GM23338 (cell line): ENCODE measurements at regions not wholly inside any gene's neighbourhood (a gene's known extent, or its start where the extent isn't known, plus 50 kb on each side); places are given as distances from the start of the nearest gene placed in this dataset.

Source experiments
- ATAC-seq: fragments of 200-7000 bp; cut with Tn5 transposase; 3 replicates; pipeline ENCODE4 v1.9.1; 2020
- DNase-seq: peaks from one replicate; pipeline ENCODE4 v3.0.0-alpha.2; 2015; ENCODE audit warnings: low spot score
- H2AFZ ChIP-seq: fragments of 200-600 bp; sonication (generic); 2 replicates; pipeline ENCODE4 v1.8.0; 2016; ENCODE audit warnings: antibody characterized with exemption, mild to moderate bottlenecking, moderate library complexity
- H3F3A ChIP-seq: fragments of 200-600 bp; sonication (generic); replicated peaks from 2 replicates; pipeline ENCODE4 v1.8.0; 2017; ENCODE audit warnings: antibody characterized with exemption, mixed run types, low read depth
- H3K27ac ChIP-seq: fragments of 200-600 bp; sonication (generic); 2 replicates; pipeline ENCODE4 v1.6.1; 2016; ENCODE audit warnings: low read depth
- H3K27me3 ChIP-seq: fragments of 200-600 bp; sonication (generic); 2 replicates; pipeline ENCODE4 v1.8.0; 2016; ENCODE audit warnings: mild to moderate bottlenecking, mixed run types, moderate library complexity; ENCODE audit not compliant: insufficient read depth
- H3K36me3 ChIP-seq: fragments of 200-600 bp; sonication (generic); 2 replicates; pipeline ENCODE4 v1.8.0; 2016; ENCODE audit warnings: mild to moderate bottlenecking; ENCODE audit not compliant: insufficient read depth
- H3K4me1 ChIP-seq: fragments of 200-600 bp; sonication (generic); 2 replicates; pipeline ENCODE4 v1.8.0; 2016; ENCODE audit warnings: mild to moderate bottlenecking, moderate library complexity; ENCODE audit not compliant: insufficient read depth
- H3K4me2 ChIP-seq: fragments of 200-600 bp; sonication (generic); 2 replicates; pipeline ENCODE4 v1.7.1; 2017; ENCODE audit warnings: mixed run types
- H3K4me3 ChIP-seq: fragments of 200-600 bp; sonication (generic); 2 replicates; pipeline ENCODE4 v1.6.1; 2016; ENCODE audit warnings: mixed run types
- H3K79me2 ChIP-seq: fragments of 200-600 bp; sonication (generic); replicated peaks from 2 replicates; pipeline ENCODE4 v1.8.0; 2017; ENCODE audit warnings: mild to moderate bottlenecking; ENCODE audit not compliant: insufficient read depth
- H3K9me2 ChIP-seq: fragments of 200-600 bp; sonication (generic); 2 replicates; pipeline ENCODE4 v1.8.0; 2017; ENCODE audit not compliant: insufficient read depth
- H4K20me1 ChIP-seq: fragments of 200-600 bp; sonication (generic); replicated peaks from 2 replicates; pipeline ENCODE4 v1.8.0; 2017; ENCODE audit warnings: mild to moderate bottlenecking; ENCODE audit not compliant: insufficient read depth
- H3K27ac Mint-ChIP-seq: 2 replicates; pipeline ENCODE4 v1.8.0; 2020; ENCODE audit warnings: inconsistent platforms, mild to moderate bottlenecking, moderate library complexity, mixed read lengths
- H3K27me3 Mint-ChIP-seq: 3 replicates; pipeline ENCODE4 v1.8.0; 2022; ENCODE audit warnings: low read depth, mild to moderate bottlenecking, moderate library complexity, mixed read lengths, inconsistent platforms; ENCODE audit not compliant: insufficient read depth, poor library complexity
- H3K36me3 Mint-ChIP-seq: 3 replicates; pipeline ENCODE4 v1.8.0; 2021; ENCODE audit warnings: low read depth, mild to moderate bottlenecking, inconsistent platforms, moderate library complexity, mixed read lengths
- H3K4me1 Mint-ChIP-seq: 3 replicates; pipeline ENCODE4 v1.8.0; 2020; ENCODE audit warnings: mild to moderate bottlenecking, inconsistent platforms, mixed read lengths
- H3K4me3 Mint-ChIP-seq: 3 replicates; pipeline ENCODE4 v1.8.0; 2021; ENCODE audit warnings: moderate library complexity, mild to moderate bottlenecking, inconsistent platforms, mixed read lengths
- H3K9me3 Mint-ChIP-seq: 3 replicates; pipeline ENCODE4 v1.8.0; 2020; ENCODE audit warnings: moderate library complexity, mild to moderate bottlenecking, inconsistent platforms, mixed read lengths
- CREB1 ChIP-seq: fragments of 250-450 bp; sonication (Bioruptor Pico); IDR thresholded peaks from 2 replicates; pipeline ENCODE4 v1.5.0; 2020; ENCODE audit warnings: low read depth, mild to moderate bottlenecking, moderate library complexity
- CTCF ChIP-seq, 2 experiments: fragments of 200-600 bp in 1 of 2; sonication (generic) in 1 of 2; conservative IDR thresholded peaks; 2 replicates each; pipeline versions ENCODE4 v1.5.1 to v1.6.1; 2016 to 2017; ENCODE audit warnings: antibody characterized with exemption in 2 of 2, low read depth in 2 of 2, mild to moderate bottlenecking in 2 of 2, moderate library complexity in 1 of 2
- ETS1 ChIP-seq: IDR thresholded peaks from 2 replicates; pipeline ENCODE4 v1.6.1; 2016; ENCODE audit warnings: antibody characterized with exemption
- EZH2 ChIP-seq: fragments of 200-600 bp; sonication (generic); IDR thresholded peaks from one replicate; pipeline ENCODE4 v1.8.0; 2017; ENCODE audit warnings: antibody characterized with exemption, mild to moderate bottlenecking, low read depth; ENCODE audit not compliant: unreplicated experiment
- EZH2phosphoT487 ChIP-seq: fragments of 200-600 bp; sonication (generic); IDR thresholded peaks from one replicate; pipeline ENCODE4 v1.8.1; 2018; ENCODE audit warnings: antibody characterized with exemption; ENCODE audit not compliant: unreplicated experiment
- JUNB ChIP-seq: IDR thresholded peaks from one replicate; pipeline ENCODE4 v1.6.1; 2016; ENCODE audit warnings: antibody characterized with exemption; ENCODE audit not compliant: unreplicated experiment
- NANOG ChIP-seq: IDR thresholded peaks from 2 replicates; pipeline ENCODE4 v1.6.1; 2016; ENCODE audit warnings: antibody characterized with exemption, borderline replicate concordance
- POLR2AphosphoS5 ChIP-seq: IDR thresholded peaks from 2 replicates; pipeline ENCODE4 v1.6.1; 2016; ENCODE audit warnings: antibody characterized with exemption, low read depth
- ZNF114 ChIP-seq: fragments of 250-450 bp; sonication (Bioruptor Pico); IDR thresholded peaks from 2 replicates; pipeline ENCODE4 v1.5.0; 2020; ENCODE audit warnings: mild to moderate bottlenecking, moderate library complexity
- ZNF331 ChIP-seq: fragments of 250-450 bp; sonication (Bioruptor Pico); IDR thresholded peaks from 2 replicates; pipeline ENCODE4 v1.5.0; 2020; ENCODE audit warnings: low read depth, mild to moderate bottlenecking, moderate library complexity
- ZNF462 ChIP-seq: fragments of 250-450 bp; sonication (Bioruptor Pico); IDR thresholded peaks from 2 replicates; pipeline ENCODE4 v1.5.0; 2020; ENCODE audit warnings: mild to moderate bottlenecking, moderate library complexity

DNA sequence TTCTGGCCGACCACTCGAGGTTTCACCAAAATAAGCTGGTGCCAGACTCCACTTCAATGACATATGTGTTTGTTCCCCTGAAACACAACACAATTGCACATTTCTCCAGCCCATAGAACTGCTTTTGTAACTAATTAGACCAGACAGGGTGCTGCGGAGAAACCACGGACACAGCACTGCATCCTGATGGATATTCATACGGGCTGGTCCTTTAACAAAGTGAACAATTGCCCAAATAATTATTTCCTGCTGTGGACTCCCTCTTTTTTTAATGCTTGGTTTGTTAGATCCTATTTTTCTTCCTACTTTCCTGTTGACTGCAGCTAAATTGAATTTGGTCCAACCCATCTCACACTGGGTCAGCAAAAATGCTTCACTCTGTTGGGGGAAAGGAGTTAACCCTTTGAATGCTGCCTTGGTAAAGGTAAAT is 198.6 kb upstream of the BMPER start:
- H3K4me2 ChIP-seq = peak overlapping the region; percentile 29
- ATAC-seq = no peak

More for the DNA sequence above, 198.6 kb upstream of the BMPER start:
- Mint-ChIP-seq H3K27ac (no peak overlapping the region), H3K4me3 (no peak overlapping the region), H3K36me3 (peaks cover 13% of the 10 kb centered on the region), H3K27me3 (peaks cover 11% of the 10 kb centered on the region), H3K4me1 (peaks cover 53% of the 10 kb centered on the region), H3K9me3 (peaks cover 13% of the 10 kb centered on the region)
- H3K4me3 ChIP-seq = no peak overlapping the region
- H3K27me3 ChIP-seq = peaks cover 17% of the 10 kb centered on the region
- DNase-seq = no peak
- no peak overlapping the region for H2AFZ ChIP-seq
- H3K27ac ChIP-seq = no peak overlapping the region
- H3K36me3 ChIP-seq = no peaks in the 10 kb centered on the region; the same call in 1 of the 2 replicates
- H3F3A ChIP-seq = no peaks in the 10 kb centered on the region
- no peaks in the 10 kb centered on the region for H3K9me2 ChIP-seq
- H3K4me1 ChIP-seq = peaks cover 28% of the 10 kb centered on the region
- H4K20me1 ChIP-seq = no peaks in the 10 kb centered on the region
- H3K79me2 ChIP-seq = no peaks in the 10 kb centered on the region
- TF ChIP-seq ETS1 (no peak), CREB1 (CRISPR knock-in tag) (no peak), JUNB (no peak), EZH2 (no peak), EZH2phosphoT487 (no peak), CTCF (conservative IDR thresholded peaks at IDR 0.05; ENCODE audit: low read depth in 2 of 2) (no peak), POLR2AphosphoS5 (no peak), ZNF462 (CRISPR knock-in tag) (no peak), ZNF331 (no peak), NANOG (no peak), ZNF114 (CRISPR knock-in tag) (no peak)
